ENCODE measurements at regions not wholly inside any gene's neighbourhood (a gene's known extent, or its start where the extent isn't known, plus 50 kb on each side); places are given as distances from the start of the nearest gene placed in this dataset.

DNA sequence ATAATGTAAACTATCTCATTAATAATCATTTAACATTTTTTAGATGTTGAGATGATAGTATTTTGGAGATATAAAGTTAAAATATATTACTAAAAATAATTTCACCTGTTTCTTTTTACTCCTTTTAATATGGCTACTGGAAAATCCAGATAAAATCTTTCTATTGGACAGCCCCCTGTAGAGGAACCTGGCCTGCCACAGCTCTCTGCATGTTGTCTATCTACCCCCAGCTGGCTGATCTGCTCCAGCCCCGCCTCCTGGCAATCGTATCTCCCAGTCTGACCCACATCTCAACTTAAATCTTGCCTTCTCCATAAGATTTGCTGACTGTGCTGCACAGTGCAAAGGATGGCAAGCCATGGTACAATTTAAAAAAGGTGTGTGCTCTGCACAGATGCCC is 182.8 kb downstream of the SIPA1L2 start:
- TF ChIP-seq, protein P1, sequence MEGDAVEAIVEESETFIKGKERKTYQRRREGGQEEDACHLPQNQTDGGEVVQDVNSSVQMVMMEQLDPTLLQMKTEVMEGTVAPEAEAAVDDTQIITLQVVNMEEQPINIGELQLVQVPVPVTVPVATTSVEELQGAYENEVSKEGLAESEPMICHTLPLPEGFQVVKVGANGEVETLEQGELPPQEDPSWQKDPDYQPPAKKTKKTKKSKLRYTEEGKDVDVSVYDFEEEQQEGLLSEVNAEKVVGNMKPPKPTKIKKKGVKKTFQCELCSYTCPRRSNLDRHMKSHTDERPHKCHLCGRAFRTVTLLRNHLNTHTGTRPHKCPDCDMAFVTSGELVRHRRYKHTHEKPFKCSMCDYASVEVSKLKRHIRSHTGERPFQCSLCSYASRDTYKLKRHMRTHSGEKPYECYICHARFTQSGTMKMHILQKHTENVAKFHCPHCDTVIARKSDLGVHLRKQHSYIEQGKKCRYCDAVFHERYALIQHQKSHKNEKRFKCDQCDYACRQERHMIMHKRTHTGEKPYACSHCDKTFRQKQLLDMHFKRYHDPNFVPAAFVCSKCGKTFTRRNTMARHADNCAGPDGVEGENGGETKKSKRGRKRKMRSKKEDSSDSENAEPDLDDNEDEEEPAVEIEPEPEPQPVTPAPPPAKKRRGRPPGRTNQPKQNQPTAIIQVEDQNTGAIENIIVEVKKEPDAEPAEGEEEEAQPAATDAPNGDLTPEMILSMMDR (IDR thresholded peaks at IDR 0.05; ENCODE audit: low read depth, low read length, poor library complexity, severe bottlenecking): no peak
- no peak for TF ChIP-seq EZH2phosphoT487 (IDR thresholded peaks at IDR 0.05; ENCODE audit: borderline replicate concordance, low read length)

Data from DOHH2 (cell line).